ENCODE measurements at regions not wholly inside any gene's neighbourhood (a gene's known extent, or its start where the extent isn't known, plus 50 kb on each side); places are given as distances from the start of the nearest gene placed in this dataset.

DNA sequence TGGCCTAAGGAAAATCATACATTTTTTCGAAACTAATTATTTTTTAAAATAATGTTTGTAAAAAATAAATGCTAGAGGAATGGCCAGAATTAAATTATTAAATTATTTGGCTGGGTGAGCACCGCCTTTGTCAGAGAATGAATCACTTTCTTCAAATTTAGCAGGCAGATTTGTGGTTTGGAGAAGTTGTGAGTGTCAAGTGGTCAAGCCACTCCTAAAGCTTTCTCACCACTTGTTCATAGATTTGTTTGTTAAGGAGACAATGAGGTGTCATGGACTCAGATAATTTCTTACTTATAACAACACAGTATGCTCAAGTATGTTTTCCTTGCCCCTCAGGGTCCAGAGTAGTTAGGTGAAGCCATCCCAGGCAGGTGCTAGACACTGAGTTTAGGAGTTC lies 196.2 kb downstream of the TUSC7 start:
- TF ChIP-seq, protein P1, sequence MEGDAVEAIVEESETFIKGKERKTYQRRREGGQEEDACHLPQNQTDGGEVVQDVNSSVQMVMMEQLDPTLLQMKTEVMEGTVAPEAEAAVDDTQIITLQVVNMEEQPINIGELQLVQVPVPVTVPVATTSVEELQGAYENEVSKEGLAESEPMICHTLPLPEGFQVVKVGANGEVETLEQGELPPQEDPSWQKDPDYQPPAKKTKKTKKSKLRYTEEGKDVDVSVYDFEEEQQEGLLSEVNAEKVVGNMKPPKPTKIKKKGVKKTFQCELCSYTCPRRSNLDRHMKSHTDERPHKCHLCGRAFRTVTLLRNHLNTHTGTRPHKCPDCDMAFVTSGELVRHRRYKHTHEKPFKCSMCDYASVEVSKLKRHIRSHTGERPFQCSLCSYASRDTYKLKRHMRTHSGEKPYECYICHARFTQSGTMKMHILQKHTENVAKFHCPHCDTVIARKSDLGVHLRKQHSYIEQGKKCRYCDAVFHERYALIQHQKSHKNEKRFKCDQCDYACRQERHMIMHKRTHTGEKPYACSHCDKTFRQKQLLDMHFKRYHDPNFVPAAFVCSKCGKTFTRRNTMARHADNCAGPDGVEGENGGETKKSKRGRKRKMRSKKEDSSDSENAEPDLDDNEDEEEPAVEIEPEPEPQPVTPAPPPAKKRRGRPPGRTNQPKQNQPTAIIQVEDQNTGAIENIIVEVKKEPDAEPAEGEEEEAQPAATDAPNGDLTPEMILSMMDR (IDR thresholded peaks at IDR 0.05; ENCODE audit: control extremely low read depth, extremely low read depth, low read depth, missing control alignments), result no peak
- DNase-seq (ENCODE audit: extremely low spot score), result no peak
- CTCF ChIA-PET, result interaction anchor here (1.5 to 3.7 kb wide), 2 partner anchors 15 to 24 kb away, joined by 5 to 8 read pairs; no protein-coding TSS in a partner anchor
- POLR2A ChIA-PET, result no interaction called here

DNA sequence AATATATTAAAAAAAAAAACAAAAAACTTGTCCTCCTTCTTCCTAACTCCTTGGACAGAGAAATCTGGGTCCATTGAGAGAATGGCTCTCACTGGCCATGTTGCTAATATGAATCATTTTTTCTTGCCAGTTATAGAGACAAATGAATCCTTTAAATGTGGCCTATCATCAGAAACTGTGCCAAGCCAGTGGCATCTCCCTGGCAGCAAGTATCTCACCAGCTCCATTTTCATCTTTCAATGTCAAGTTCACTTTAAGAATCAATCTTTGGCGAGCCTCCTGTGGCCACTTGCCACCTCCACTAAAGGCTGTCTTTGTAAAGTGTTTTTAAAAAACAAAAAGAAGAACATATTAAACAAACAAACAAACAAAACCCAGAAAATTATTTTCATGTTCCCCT lies 202.5 kb downstream of the TUSC7 start:
- ChIA-PET POLR2A (no interaction called here), CTCF (interaction anchor here (1.0 to 1.2 kb wide), 2 partner anchors 12 to 13 kb away, joined by 3 to 4 read pairs; no protein-coding TSS in a partner anchor)
- TF ChIP-seq, protein P1 (IDR thresholded peaks at IDR 0.05; ENCODE audit: control extremely low read depth, extremely low read depth, low read depth, missing control alignments), result no peak
- DNase-seq (ENCODE audit: extremely low spot score), result no peak

DNA sequence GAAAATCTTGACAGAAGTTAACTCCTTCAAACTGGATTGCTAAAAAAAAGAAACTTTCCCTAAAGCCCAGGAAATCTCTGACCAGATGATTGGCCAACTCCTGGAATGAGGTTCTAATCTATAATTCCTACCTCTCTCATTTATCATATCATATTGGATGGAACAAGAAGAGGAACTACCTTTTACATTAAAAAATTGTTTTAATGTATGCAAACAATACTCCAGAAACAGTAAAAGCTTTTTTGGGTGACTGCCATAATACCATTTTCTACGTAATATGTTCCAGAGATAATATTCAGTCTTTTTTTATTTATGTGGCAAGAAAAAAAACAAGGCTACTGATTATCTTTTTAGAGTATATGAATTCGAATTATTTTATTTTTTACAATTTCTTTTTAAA lies 204.4 kb downstream of the TUSC7 start:
- POLR2A ChIA-PET, result no interaction called here
- CTCF ChIA-PET, result interaction anchor here (1.2 kb wide), 1 partner anchor 9 kb away, joined by 3 read pairs; no protein-coding TSS in a partner anchor
- no peak for DNase-seq (ENCODE audit: extremely low spot score)
- TF ChIP-seq, protein P1 (IDR thresholded peaks at IDR 0.05; ENCODE audit: control extremely low read depth, extremely low read depth, low read depth, missing control alignments), result no peak

DNA sequence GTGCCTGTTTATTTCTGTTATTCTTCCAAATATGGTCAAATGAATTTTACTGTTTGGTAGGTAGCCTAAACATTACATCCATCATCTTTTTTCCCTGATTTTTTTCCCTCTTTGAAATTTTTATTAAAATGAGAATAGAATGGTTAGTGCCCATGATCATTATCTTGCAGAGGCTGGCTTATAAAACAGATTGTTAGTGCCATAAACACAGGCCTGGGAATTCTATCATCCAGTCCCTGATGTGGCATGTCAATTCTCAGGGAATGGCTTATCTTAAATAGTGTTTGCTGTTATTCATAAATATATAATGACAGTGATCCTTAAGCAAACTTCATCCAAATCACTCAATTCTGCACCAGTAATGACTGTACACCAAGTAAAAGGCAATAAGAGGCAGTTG lies 207.3 kb downstream of the TUSC7 start:
- no peak for DNase-seq (ENCODE audit: extremely low spot score)
- ChIA-PET POLR2A (no interaction called here), CTCF (interaction anchor here (1.0 kb wide), 1 partner anchor 9 kb away, joined by 3 read pairs; no protein-coding TSS in a partner anchor)
- TF ChIP-seq, protein P1 (IDR thresholded peaks at IDR 0.05; ENCODE audit: control extremely low read depth, extremely low read depth, low read depth, missing control alignments), result no peak

- TF ChIP-seq, protein P1 (IDR thresholded peaks at IDR 0.05; ENCODE audit: control extremely low read depth, extremely low read depth, low read depth, missing control alignments), result no peak
Observed at GRCh38 chr3:116920826-116921610, 211.4 kb downstream of the TUSC7 start.

DNA sequence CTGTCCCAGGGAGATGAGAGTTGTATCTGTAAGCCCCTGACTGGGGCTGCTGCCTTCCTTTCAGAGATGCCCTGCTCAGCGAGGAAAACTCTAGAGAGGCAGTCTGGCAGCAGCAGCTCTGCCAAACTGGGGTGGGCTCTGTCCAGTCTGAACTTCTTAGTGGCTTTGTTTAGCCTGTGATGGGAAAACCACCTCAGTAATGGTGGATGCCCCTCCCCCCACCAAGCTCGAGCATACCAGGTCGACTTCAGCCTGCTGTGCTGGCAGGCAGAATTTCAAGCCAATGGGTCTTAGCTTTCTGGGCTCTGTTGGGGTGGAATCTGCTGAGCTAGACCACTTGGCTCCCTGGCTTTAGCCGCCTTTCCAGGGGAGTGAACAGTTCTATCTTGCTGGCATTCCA lies 218.3 kb downstream of the TUSC7 start:
- ChIA-PET POLR2A (no interaction called here), CTCF (no interaction called here)
- TF ChIP-seq, protein P1 (IDR thresholded peaks at IDR 0.05; ENCODE audit: control extremely low read depth, extremely low read depth, low read depth, missing control alignments), result no peak
- no peak for DNase-seq (ENCODE audit: extremely low spot score)

More at GRCh38 chr3:116920826-116921610, 211.4 kb downstream of the TUSC7 start:
- ChIA-PET CTCF (interaction anchor here (1.2 to 2.1 kb wide), 3 partner anchors 12 to 18 kb away, joined by 3 to 8 read pairs (median 5); no protein-coding TSS in a partner anchor), POLR2A (no interaction called here)
- no peak for DNase-seq (ENCODE audit: extremely low spot score)
